Mesothelial cell of epicardium (in vitro differentiated cells): ENCODE measurements at regions not wholly inside any gene's neighbourhood (a gene's known extent, or its start where the extent isn't known, plus 50 kb on each side); places are given as distances from the start of the nearest gene placed in this dataset.

Experiments used
- DNase-seq, 2 experiments: peaks; one replicate each; pipeline ENCODE4 v3.0.0; 2021; ENCODE audit warnings: low spot score in 2 of 2; ENCODE audit not compliant: unreplicated experiment in 2 of 2
- H3K27ac Mint-ChIP-seq: 2 replicates; pipeline ENCODE4 v1.8.0; 2021; ENCODE audit warnings: mixed read lengths
- H3K27me3 Mint-ChIP-seq: 2 replicates; pipeline ENCODE4 v1.8.0; 2021; ENCODE audit warnings: low read depth, mixed read lengths
- H3K36me3 Mint-ChIP-seq: 2 replicates; pipeline ENCODE4 v1.8.0; 2021; ENCODE audit warnings: mixed read lengths
- H3K4me1 Mint-ChIP-seq: 2 replicates; pipeline ENCODE4 v1.8.0; 2021; ENCODE audit warnings: mixed read lengths
- H3K4me3 Mint-ChIP-seq: 2 replicates; pipeline ENCODE4 v1.8.0; 2021; ENCODE audit warnings: mild to moderate bottlenecking, moderate library complexity, mixed read lengths
- H3K9me3 Mint-ChIP-seq: 2 replicates; pipeline ENCODE4 v1.8.0; 2021; ENCODE audit warnings: mixed read lengths
- TF ChIP-seq, protein P1 (sequence below): fragments of 200-600 bp; sonication (generic); IDR thresholded peaks from one replicate; pipeline ENCODE4 v1.5.0; 2021; ENCODE audit warnings: antibody characterized with exemption; ENCODE audit not compliant: unreplicated experiment

DNA sequence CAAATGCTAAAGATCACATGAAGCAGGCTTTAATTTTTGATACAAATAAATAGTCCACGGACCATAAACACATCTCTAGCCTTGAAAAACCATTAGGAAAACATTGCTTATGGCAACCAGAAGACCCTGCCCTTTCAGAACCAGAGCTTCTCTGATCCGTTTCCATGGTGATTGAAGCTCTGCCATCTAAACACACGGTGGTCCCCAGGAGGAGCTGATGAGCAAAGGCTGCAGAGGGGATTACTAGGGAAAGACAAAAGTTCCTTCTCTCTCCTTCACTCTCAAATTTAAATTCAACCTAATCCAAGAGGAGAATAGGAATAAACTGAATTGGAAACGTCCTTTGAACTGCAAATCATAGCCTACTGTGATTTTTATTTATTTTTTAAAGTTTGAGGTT lies 122.0 kb upstream of the ATP10A start:
- Mint-ChIP-seq H3K4me3 (no peak overlapping the region), H3K4me1 (no peaks in the 10 kb centered on the region), H3K36me3 (no peaks in the 10 kb centered on the region), H3K27ac (no peak overlapping the region), H3K27me3 (no peaks in the 10 kb centered on the region), H3K9me3 (peaks cover 2% of the 10 kb centered on the region)
- TF ChIP-seq, protein P1, sequence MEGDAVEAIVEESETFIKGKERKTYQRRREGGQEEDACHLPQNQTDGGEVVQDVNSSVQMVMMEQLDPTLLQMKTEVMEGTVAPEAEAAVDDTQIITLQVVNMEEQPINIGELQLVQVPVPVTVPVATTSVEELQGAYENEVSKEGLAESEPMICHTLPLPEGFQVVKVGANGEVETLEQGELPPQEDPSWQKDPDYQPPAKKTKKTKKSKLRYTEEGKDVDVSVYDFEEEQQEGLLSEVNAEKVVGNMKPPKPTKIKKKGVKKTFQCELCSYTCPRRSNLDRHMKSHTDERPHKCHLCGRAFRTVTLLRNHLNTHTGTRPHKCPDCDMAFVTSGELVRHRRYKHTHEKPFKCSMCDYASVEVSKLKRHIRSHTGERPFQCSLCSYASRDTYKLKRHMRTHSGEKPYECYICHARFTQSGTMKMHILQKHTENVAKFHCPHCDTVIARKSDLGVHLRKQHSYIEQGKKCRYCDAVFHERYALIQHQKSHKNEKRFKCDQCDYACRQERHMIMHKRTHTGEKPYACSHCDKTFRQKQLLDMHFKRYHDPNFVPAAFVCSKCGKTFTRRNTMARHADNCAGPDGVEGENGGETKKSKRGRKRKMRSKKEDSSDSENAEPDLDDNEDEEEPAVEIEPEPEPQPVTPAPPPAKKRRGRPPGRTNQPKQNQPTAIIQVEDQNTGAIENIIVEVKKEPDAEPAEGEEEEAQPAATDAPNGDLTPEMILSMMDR: no peak
- DNase-seq: no peak

DNA sequence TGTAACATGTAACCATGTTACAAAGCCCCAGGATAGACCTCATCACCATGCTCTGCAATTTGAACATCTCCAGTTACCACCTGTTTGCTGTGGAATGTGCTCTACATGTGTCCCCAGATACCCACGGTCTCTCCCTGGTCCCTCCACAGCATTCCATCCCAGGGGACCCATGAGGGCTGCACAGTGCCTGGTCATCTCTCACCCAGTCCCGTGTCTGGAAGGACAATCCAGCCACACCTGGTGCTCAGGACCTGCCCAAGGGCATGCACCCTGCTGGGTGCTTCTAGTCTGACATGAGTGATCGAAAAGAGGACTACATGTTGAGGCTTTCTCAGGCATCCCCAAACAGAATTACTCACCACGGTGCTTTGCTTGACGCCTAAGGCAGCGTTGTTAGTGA lies 119.6 kb upstream of the ATP10A start:
- no peaks in the 10 kb centered on the region for H3K36me3 Mint-ChIP-seq
- no peak for DNase-seq
- H3K27ac Mint-ChIP-seq: no peak overlapping the region
- TF ChIP-seq, protein P1: no peak
- no peaks in the 10 kb centered on the region for H3K4me1 Mint-ChIP-seq
- H3K9me3 Mint-ChIP-seq: peaks cover 7% of the 10 kb centered on the region
- no peak overlapping the region for H3K4me3 Mint-ChIP-seq
- H3K27me3 Mint-ChIP-seq: no peaks in the 10 kb centered on the region

DNA sequence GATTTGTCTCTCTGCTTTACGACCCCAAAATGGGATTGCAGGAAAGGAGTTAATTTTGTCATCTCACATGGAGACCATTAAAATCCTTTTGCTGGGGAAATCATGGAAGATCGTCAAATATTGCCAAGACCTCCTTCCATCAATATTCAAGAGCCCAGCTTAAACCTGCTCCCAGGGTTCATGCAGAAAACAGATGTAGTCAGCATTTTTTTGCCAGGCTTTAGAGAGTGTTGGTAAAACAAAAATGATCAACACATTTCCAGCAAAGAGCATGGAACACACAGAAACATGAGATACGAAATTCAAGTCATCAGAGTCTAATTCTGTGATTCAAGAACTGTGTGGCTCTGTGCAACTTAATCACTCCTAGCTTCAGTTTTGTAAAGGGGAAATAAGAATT lies 118.0 kb upstream of the ATP10A start:
- Mint-ChIP-seq H3K27me3 (no peaks in the 10 kb centered on the region), H3K27ac (no peak overlapping the region), H3K4me1 (no peaks in the 10 kb centered on the region), H3K9me3 (peaks cover 7% of the 10 kb centered on the region), H3K4me3 (no peak overlapping the region), H3K36me3 (no peaks in the 10 kb centered on the region)
- TF ChIP-seq, protein P1: no peak
- no peak for DNase-seq

DNA sequence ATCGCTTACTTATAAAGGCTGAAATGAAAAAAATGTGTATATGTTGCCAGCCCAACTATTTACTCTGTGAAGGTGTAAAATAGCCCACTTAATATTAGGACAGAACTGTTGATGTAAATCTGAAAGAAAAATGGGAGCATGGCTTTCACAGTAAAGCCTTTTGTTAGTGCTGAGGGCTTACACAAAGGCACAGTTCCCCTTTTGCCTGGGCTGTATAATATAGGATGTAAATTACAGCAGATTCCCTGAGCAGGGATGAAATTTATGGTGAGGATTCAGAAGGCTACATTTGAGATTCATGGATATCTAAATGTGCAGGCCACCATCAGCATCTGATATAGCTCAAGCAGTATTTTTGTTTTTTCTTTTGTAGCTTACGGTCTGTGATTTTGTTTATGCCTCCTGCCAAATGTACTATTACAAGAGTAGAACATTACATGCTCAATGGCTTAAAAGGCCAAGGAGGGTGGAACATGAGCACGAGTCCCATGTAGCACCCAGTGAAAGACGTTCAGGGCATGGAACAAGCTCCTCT lies 109.1 kb upstream of the ATP10A start:
- no peak for DNase-seq
- Mint-ChIP-seq H3K27me3 (no peaks in the 10 kb centered on the region), H3K36me3 (no peaks in the 10 kb centered on the region), H3K27ac (no peak overlapping the region), H3K4me3 (no peak overlapping the region), H3K9me3 (peaks cover 9% of the 10 kb centered on the region), H3K4me1 (peaks cover 10% of the 10 kb centered on the region)
- TF ChIP-seq, protein P1: no peak

DNA sequence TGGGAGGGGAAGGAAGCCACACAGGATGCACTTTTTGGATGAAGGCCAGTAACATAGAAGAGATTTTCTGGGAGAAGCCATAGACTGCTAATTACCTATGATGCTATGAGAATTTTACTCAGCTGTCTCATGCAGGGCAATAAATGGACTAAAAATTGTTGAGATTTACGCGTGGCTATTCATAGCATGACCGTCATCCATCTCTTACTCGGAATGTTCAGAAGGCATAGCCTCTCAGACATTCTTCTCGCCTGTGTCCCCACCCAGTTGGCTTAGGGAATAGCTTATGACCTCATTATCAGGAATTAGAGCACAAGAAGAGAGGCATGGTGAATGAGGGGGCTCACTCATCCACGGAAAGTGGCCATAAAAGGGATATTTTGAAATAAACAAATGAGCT lies 107.9 kb upstream of the ATP10A start:
- Mint-ChIP-seq H3K36me3 (no peaks in the 10 kb centered on the region), H3K4me1 (peaks cover 10% of the 10 kb centered on the region), H3K27me3 (no peaks in the 10 kb centered on the region), H3K4me3 (no peak overlapping the region), H3K9me3 (peaks cover 9% of the 10 kb centered on the region), H3K27ac (peak overlapping the region; percentile 41)
- no peak for DNase-seq
- TF ChIP-seq, protein P1: no peak

DNA sequence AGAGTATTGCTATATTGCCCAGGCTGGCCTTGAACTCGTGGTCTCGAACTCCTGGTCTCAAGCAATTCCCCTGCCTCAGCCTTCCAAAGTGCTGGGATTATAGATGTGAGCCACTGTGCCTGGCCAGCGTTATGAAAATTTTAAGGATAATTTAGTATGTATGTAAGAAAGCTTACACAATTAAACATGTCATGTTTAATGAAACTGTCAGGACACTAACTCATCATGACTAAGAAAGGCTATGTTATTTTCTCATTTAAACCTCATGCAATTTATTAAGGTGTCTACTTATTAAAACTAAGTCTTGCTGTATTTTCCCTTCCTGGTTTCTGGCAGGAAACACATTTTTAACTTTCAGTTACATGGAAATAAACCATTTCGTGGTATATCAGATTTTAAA lies 106.8 kb upstream of the ATP10A start:
- DNase-seq: no peak
- H3K27me3 Mint-ChIP-seq: no peaks in the 10 kb centered on the region
- H3K27ac Mint-ChIP-seq: peak overlapping the region; percentile 26
- TF ChIP-seq, protein P1: no peak
- peaks cover 10% of the 10 kb centered on the region for H3K4me1 Mint-ChIP-seq
- H3K36me3 Mint-ChIP-seq: no peaks in the 10 kb centered on the region
- peaks cover 8% of the 10 kb centered on the region for H3K9me3 Mint-ChIP-seq
- H3K4me3 Mint-ChIP-seq: no peak overlapping the region
